Endothelial cell of umbilical vein (primary cell): ENCODE measurements at regions not wholly inside any gene's neighbourhood (a gene's known extent, or its start where the extent isn't known, plus 50 kb on each side); places are given as distances from the start of the nearest gene placed in this dataset.

Source experiments
- BruUV-seq: library from RNA; stranded (reverse); fragments of 400-500 nt; replicated peaks from 2 replicates; lab custom pipeline; 2021; lab: Mats Ljungman, UMichigan
- CTCF ChIA-PET: fragments of 300-600, 350-600 bp; sonication (Branson Sonifier 250); formaldehyde crosslinking; loops from one replicate; lab custom pipeline; 2021; ENCODE audit warnings: antibody characterized with exemption, inconsistent platforms; lab: Charles Lee
- POLR2A ChIA-PET: fragments of 300-600, 350-600 bp; sonication (Branson Sonifier 250); formaldehyde crosslinking; loops from one replicate; lab custom pipeline; 2021; ENCODE audit warnings: antibody characterized with exemption, inconsistent platforms; lab: Charles Lee
- DNase-seq: peaks from one replicate; pipeline ENCODE4 v3.0.0-alpha.2; 2011; ENCODE audit warnings: low read depth, low spot score
- FAIRE-seq: peaks from 2 replicates; lab custom pipeline; 2011; peaks lifted over from hg19 to GRCh38; lab: Jason Lieb, UNC
- H2AFZ ChIP-seq: 2 replicates; pipeline ENCODE4 v1.6.0; 2012; ENCODE audit warnings: low read depth, low read length, control low read depth, inconsistent platforms
- H3K27ac ChIP-seq: 2 replicates; pipeline ENCODE4 v1.5.1; 2011; ENCODE audit warnings: low read depth, mild to moderate bottlenecking, control low read depth, low read length, moderate library complexity; ENCODE audit not compliant: insufficient read depth
- H3K27me3 ChIP-seq, 2 experiments: 2 replicates each; pipeline versions ENCODE4 v1.6.0 to v1.6.1; 2011; ENCODE audit warnings: low read length in 2 of 2, mixed read lengths in 1 of 2; ENCODE audit not compliant: control insufficient read depth in 2 of 2, insufficient read depth in 2 of 2
- H3K36me3 ChIP-seq, 2 experiments: 2 replicates in 1 of 2; 3 replicates in 1 of 2; pipeline ENCODE4 v1.5.1; 2011; ENCODE audit warnings: low read length in 2 of 2, mild to moderate bottlenecking in 1 of 2, moderate library complexity in 1 of 2; ENCODE audit not compliant: control insufficient read depth in 2 of 2, insufficient read depth in 2 of 2; ENCODE audit errors: extremely low read depth in 1 of 2
- H3K4me1 ChIP-seq: 3 replicates; pipeline ENCODE4 v1.5.1; 2011; ENCODE audit warnings: mild to moderate bottlenecking, low read length; ENCODE audit not compliant: control insufficient read depth, insufficient read depth; ENCODE audit errors: extremely low read depth
- H3K4me2 ChIP-seq: 2 replicates; pipeline ENCODE4 v1.6.1; 2011; ENCODE audit warnings: low read length, control low read depth, mixed read lengths; ENCODE audit not compliant: insufficient read depth
- H3K4me3 ChIP-seq, 3 experiments: fragments of 200-600 bp in 1 of 3; sonication (generic), shearing (Covaris generic) in 1 of 3; replicated peaks in 1 of 3; 2 replicates each; pipeline ENCODE4 v1.5.1; 2011 to 2016; ENCODE audit warnings: control low read depth in 3 of 3, low read length in 3 of 3, mild to moderate bottlenecking in 2 of 3, inconsistent platforms in 1 of 3, low read depth in 1 of 3, moderate library complexity in 1 of 3; ENCODE audit not compliant: insufficient read depth in 1 of 3
- H3K79me2 ChIP-seq: 2 replicates; pipeline ENCODE4 v1.6.0; 2012; ENCODE audit warnings: low read length, inconsistent platforms; ENCODE audit not compliant: control insufficient read depth, insufficient read depth
- H3K9ac ChIP-seq: replicated peaks from 2 replicates; pipeline ENCODE3; 2011; ENCODE audit warnings: low read length, control low read depth; ENCODE audit not compliant: insufficient read depth; ENCODE audit errors: extremely low read depth
- H3K9me1 ChIP-seq: replicated peaks from 3 replicates; pipeline ENCODE4 v1.6.0; 2011; ENCODE audit warnings: mild to moderate bottlenecking, low read length; ENCODE audit not compliant: control insufficient read depth, insufficient read depth; ENCODE audit errors: extremely low read depth
- H3K9me3 ChIP-seq: replicated peaks from 2 replicates; pipeline ENCODE4 v1.5.1; 2012; ENCODE audit warnings: low read length, inconsistent platforms; ENCODE audit not compliant: control insufficient read depth, insufficient read depth
- H4K20me1 ChIP-seq: replicated peaks from 2 replicates; pipeline ENCODE3; 2011; ENCODE audit warnings: mild to moderate bottlenecking, low read length; ENCODE audit not compliant: control insufficient read depth, insufficient read depth; ENCODE audit errors: extremely low read depth
- CTCF ChIP-seq, 2 donors: IDR thresholded peaks; 1 replicate in 1 of 2; 2 replicates in 1 of 2; pipeline ENCODE4 v1.5.1; 2011; ENCODE audit warnings: low read length in 2 of 2, mild to moderate bottlenecking in 2 of 2, moderate library complexity in 2 of 2, control low read depth in 1 of 2, inconsistent platforms in 1 of 2, low read depth in 1 of 2; ENCODE audit not compliant: insufficient read depth in 1 of 2; ENCODE audit errors: extremely low read depth in 1 of 2
- EZH2 ChIP-seq: IDR thresholded peaks from 2 replicates; pipeline ENCODE4 v1.6.1; 2012; ENCODE audit warnings: borderline replicate concordance, low read depth, mild to moderate bottlenecking, moderate library complexity, low read length, inconsistent platforms; ENCODE audit not compliant: severe bottlenecking
- FOS ChIP-seq: IDR thresholded peaks from 2 replicates; pipeline ENCODE4 v1.6.1; 2011; ENCODE audit warnings: mild to moderate bottlenecking, low read length, moderate library complexity, borderline replicate concordance; ENCODE audit not compliant: insufficient read depth
- GATA2 ChIP-seq: IDR thresholded peaks from 2 replicates; pipeline ENCODE4 v1.7.0; 2011; ENCODE audit warnings: low read depth, mild to moderate bottlenecking, moderate library complexity, mixed read lengths, low read length; ENCODE audit not compliant: insufficient read length, insufficient read depth
- JUN ChIP-seq: IDR thresholded peaks from 2 replicates; pipeline ENCODE4 v1.6.1; 2011; ENCODE audit warnings: borderline replicate concordance, low read depth; ENCODE audit not compliant: insufficient read length, insufficient read depth
- MAX ChIP-seq: IDR thresholded peaks from 2 replicates; pipeline ENCODE4 v1.6.1; 2011; ENCODE audit not compliant: insufficient read depth, insufficient read length
- MYC ChIP-seq: IDR thresholded peaks from one replicate; pipeline ENCODE4 v1.6.1; 2011; ENCODE audit warnings: mild to moderate bottlenecking, low read depth, low read length
- POLR2A ChIP-seq: IDR thresholded peaks from 2 replicates; pipeline ENCODE4 v1.6.1; 2012; ENCODE audit warnings: low read depth, mild to moderate bottlenecking, control low read depth, low read length
- POLR2AphosphoS5 ChIP-seq: IDR thresholded peaks from 2 replicates; pipeline ENCODE4 v1.6.1; 2012; ENCODE audit warnings: low read depth, mild to moderate bottlenecking, control low read depth, low read length, moderate library complexity; ENCODE audit not compliant: insufficient read depth
- dilution Hi-C: fragments of 300-500 bp; cut with MboI; formaldehyde crosslinking; loops from one replicate; pipeline ENCODE4 v1.15.0; 2019; ENCODE audit warnings: low sequenced_read_pairs; ENCODE audit not compliant: extremely low pct_ligation_motif_present
- intact Hi-C: fragments of 100-400 bp; cut with micrococcal nuclease; formaldehyde crosslinking; loops from one replicate; pipeline ENCODE4 v1.10.0; 2022

GRCh38 chr10:47218803-47219202 lies 81.2 kb upstream of the GDF10 start:
- Histone ChIP-seq H3K9me3 (no peaks in the 10 kb centered on the region), H3K79me2 (no peaks in the 10 kb centered on the region), H3K9ac (no peak overlapping the region), H3K27me3 (no peaks in the 10 kb centered on the region), H3K4me2 (no peak overlapping the region), H3K4me3 (no peak overlapping the region), H3K27ac (no peak overlapping the region), H3K36me3 (no peaks in the 10 kb centered on the region), H2AFZ (no peak overlapping the region), H3K9me1 (no peaks in the 10 kb centered on the region), H4K20me1 (no peaks in the 10 kb centered on the region), H3K4me1 (no peaks in the 10 kb centered on the region)
- ChIA-PET POLR2A (no interaction called here), CTCF (no interaction called here)
- intact Hi-C loops (no loop called here), dilution Hi-C loops (no loop called here)
- DNase-seq (no peak), FAIRE-seq (no peak)
- no TSS peak for BruUV-seq
- TF ChIP-seq CTCF (IDR thresholded peaks at IDR 0.05; ENCODE audit: extremely low read depth in 1 of 2, insufficient read depth in 1 of 2, low read depth in 1 of 2, low read length in 2 of 2) (no peak), POLR2A (no peak), GATA2 (no peak)

DNA sequence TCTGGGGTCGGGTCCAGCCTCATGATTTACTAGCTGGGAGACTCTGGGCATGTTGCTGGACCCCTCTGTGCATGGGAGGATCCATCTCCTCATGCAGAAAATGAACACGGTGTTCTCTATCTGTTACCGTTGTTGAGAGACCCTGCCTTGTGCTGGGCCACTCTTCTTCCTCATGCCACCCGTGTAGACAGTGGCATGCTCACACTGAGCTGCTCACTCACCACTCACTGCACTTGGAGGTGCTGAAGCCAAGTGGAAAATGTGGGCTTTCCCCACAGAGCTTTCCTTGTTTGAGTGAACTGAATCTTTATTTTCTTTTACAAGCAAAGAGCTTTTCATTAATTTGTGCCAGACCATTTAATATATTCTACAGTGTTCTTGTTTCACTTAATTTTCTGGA lies 77.5 kb upstream of the GDF10 start:
- BruUV-seq, result no TSS peak
- no peaks in the 10 kb centered on the region for H3K9me1 ChIP-seq
- H4K20me1 ChIP-seq, result no peaks in the 10 kb centered on the region
- ChIA-PET CTCF (no interaction called here), POLR2A (no interaction called here)
- no peaks in the 10 kb centered on the region for H3K79me2 ChIP-seq
- no peaks in the 10 kb centered on the region for H3K4me1 ChIP-seq
- dilution Hi-C loops (no loop called here), intact Hi-C loops (no loop called here)
- H3K9me3 ChIP-seq, result no peaks in the 10 kb centered on the region
- no peak overlapping the region for H3K9ac ChIP-seq
- H3K4me3 ChIP-seq, result no peak overlapping the region
- no peaks in the 10 kb centered on the region for H3K36me3 ChIP-seq
- no peak overlapping the region for H3K4me2 ChIP-seq
- no peaks in the 10 kb centered on the region for H3K27me3 ChIP-seq
- TF ChIP-seq MAX, result no peak
- TF ChIP-seq MYC, result no peak
- no peak for TF ChIP-seq POLR2AphosphoS5
- no peak for TF ChIP-seq CTCF (IDR thresholded peaks at IDR 0.05; ENCODE audit: extremely low read depth in 1 of 2, insufficient read depth in 1 of 2, low read depth in 1 of 2, low read length in 2 of 2)
- TF ChIP-seq FOS, result no peak
- TF ChIP-seq EZH2, result no peak
- TF ChIP-seq GATA2, result no peak
- TF ChIP-seq JUN, result no peak
- TF ChIP-seq POLR2A, result no peak
- no peak overlapping the region for H2AFZ ChIP-seq
- no peak overlapping the region for H3K27ac ChIP-seq
- FAIRE-seq (no peak), DNase-seq (no peak)
